NCI-H526 treated with DMSO at 0.1 percent for 48 hours (cell line): ENCODE measurements at regions not wholly inside any gene's neighbourhood (a gene's known extent, or its start where the extent isn't known, plus 50 kb on each side); places are given as distances from the start of the nearest gene placed in this dataset.
"Not testable (repeated sequence)": the region's sequence is repeated elsewhere in the genome, so short reads cannot be mapped to it uniquely, and the experiment has no call there.

ENCODE experiments used
- DNase-seq: peaks from one replicate; lab custom pipeline; 2025; lab: John Stamatoyannopoulos, UW

DNA sequence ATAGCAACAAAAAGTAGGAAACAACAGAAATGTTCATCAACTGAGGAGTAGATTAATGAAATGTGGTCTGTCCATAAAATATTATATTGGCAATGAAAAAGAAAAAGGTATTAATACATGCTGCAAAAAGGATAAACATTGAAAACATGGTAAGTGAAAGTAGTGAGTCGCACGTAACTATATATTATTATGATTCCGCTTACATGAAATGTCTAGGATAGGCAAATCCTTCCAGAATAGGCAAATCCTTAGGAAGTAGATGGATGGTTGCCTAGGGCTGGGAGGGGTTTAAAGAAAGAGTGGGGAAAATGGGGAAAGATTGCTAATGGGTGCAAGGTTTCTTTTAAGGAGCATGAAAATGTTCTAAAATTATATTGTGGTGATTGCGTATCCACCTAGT is 198.1 kb upstream of the WSB1 start:
- DNase-seq, result not testable (repeated sequence)

DNA sequence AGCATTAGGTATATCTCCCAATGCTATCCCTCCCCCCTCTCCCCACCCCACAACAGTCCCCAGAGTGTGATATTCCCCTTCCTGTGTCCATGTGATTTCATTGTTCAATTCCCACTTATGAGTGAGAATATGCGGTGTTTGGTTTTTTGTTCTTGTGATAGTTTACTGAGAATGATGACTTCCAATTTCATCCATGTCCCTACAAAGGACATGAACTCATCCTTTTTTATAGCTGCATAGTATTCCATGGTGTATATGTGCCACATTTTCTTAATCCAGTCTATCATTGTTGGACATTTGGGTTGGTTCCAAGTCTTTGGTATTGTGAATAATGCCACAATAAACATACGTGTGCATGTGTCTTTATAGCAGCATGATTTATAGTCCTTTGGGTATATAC is 194.6 kb upstream of the WSB1 start:
- not testable (repeated sequence) for DNase-seq

DNA sequence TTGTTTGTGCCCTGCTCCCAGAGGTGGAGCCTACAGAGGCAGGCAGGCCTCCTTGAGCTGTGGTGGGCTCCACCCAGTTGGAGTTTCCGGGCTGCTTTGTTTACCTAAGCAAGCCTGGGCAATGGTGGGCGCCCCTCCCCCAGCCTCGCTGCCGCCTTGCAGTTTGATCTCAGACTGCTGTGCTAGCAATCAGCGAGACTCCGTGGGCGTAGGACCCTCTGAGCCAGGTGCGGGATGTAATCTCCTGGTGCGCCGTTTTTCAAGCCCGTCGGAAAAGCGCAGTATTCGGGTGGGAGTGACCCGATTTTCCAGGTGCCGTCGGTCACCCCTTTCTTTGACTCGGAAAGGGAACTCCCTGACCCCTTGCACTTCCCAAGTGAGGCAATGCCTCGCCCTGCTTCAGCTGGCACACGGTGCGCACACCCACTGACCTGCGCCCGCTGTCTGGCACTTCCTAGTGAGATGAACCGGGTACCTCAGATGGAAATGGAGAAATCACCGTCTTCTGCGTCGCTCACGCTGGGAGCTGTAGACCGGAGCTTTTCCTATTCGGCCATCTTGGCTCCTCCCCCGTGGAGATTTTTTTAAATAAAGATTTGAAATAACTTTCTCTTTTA is 189.2 kb upstream of the WSB1 start:
- not testable (repeated sequence) for DNase-seq

DNA sequence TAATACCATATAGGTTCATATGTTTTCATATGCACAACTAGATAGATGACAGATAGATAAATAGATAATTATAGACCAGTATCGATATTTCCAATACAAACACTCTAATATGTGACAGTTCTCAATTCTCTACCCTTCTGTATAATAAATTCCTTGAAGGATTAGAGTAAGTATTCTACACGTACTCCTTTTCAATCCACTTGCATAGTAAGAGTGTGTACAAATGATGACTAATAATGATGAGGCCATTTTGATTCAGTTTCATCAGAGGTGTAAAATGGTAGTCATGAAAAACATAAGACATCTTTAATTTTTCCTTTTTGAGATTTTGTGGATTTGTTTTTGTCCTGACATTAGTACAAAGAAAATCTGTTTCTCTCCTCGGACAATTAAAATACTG is 188.3 kb upstream of the WSB1 start:
- DNase-seq, result no peak

DNA sequence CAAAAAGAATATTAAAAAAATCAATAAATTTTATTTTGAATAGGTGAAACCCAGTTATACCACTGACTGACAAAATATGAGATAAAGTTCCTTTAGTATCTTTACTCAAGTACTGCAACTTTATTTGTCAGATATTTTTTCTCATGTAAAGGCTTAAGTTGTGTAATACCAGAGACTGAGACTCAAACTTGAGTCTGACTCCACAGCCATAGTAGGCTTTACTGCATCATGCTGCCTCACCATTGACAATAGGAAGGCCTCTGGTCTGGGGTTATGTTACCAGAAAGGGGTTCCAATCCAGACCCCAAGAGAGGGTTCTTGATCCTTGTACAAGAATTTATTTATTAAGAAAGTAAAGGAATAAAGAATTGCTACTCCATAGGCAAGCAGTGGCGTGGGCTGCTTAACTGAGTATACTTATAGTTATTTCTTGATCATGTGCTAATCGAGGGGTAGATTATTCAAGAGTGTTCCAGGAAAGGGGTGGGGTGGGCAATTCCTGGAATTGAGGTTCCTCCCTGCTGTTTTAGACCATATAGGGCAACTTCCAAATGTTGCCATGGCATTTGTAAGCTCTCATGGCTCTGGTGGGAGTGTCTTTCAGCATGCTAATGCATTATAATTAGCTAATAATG is 187.4 kb upstream of the WSB1 start:
- no peak for DNase-seq

DNA sequence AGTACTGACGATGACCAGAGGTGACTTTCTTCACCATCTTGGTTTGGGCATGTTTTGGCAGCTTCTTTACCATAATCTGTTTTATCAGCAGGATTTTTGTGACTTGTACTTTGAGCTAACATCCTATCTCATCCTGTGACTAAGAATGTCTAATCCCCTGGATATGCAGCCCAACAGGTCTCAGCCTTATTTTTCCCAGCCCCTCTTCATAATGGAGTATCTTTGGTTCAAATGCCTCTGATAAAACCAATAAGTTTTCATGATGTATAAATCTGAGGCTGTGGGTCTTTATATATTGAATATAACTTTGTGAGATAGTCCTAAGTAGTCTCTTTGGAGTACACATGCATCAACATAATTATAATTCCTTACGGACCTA is 186.9 kb upstream of the WSB1 start:
- no peak for DNase-seq

DNA sequence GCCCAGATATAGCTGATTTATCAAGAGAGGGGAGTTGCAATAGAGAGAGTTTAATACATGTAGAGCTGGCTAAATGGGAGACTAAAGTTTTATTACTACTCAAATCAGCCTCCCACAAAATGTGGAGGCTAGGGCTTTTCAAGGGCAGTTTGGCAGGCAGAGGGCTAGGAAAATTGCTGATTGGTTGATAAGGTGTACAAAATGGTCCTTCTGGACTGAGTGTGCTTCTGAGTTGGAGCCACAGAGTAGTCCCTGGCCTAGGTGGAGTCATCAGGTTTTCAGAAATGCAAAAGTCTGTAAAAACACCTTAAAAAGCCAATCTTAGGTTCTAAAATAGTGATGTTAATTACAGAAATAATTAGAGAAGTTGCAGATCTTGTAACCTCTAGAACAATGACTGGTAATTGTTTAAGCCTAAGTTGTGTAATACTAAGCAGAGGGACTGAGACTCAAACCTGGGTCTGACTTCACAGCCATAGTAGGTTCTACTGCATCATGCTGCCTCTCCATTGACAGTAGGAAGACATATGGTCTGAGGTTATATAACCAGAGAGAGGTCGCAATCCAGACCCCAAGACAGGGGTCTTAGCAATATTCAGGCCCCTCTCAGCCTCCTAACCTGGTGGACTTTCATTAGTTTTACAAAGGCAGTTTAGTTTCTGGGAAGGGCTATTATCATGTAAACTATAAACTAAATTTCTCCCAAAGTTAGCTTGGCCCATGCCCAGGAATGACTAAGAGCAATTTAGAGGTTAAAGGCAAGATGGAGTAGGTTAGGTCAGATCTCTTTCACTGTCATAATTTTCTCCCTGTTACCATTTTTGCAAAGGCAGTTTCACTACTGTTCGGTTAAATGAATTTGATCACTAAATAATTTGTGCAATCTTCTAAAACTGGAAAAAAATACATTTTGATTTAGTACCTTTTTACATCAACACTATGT is 186.3 kb upstream of the WSB1 start:
- DNase-seq, result not testable (repeated sequence)

DNA sequence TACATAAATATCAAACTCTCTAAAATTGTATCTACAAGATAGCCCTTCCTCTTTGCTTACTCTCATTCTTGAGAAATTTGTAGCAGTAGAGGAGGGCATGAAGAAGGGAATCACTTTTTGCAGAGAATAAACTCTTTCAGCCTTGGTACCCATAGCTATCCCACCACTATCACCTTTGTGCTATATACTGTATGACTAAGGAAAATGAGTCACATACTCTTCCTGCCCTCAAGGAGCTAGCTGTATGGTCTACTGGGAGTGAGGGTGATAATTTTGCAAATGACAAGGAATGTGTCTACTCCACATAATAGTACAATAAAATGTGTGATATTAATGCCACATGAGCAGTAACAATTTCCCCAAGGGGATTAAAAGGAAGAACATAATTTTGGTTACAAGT is 184.6 kb upstream of the WSB1 start:
- no peak for DNase-seq

DNA sequence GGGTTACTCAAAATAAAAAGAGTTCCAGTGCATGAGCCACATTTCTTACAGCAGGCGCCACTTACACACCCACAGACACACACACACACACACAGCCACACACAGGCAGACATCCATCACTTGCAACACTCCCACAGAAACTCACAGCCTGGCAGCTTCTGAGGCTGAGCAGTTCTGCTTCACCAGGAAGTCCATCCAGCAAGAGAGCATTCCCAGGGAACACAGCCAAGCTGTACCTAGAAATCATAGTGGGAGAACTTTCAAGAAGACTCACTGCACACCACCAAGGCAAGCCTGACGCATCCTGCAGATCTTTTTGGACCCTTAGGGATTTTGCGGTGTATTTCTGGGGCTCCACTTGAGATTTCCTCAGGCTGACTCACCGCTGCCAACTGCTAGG is 140.9 kb upstream of the WSB1 start:
- no peak for DNase-seq

DNA sequence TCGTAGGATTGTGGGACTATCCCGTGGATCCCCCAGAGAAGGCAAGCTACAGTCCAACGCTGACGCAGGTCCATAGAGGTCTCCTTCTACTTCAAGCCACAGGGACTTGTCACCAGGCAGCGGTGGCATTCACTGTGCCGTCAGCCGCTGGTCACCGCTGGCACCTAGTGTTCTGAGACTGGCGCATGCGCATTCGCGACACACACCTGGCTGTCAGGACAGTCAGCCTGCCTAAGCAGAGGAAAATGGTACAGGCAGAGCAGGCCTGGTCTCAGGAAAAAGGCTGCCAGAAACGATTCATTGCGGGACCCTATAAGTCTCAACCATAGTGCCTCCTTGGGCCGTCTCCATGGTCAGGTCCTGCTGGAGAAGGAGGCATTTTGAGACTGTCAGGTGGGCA is 138.0 kb upstream of the WSB1 start:
- no peak for DNase-seq

DNA sequence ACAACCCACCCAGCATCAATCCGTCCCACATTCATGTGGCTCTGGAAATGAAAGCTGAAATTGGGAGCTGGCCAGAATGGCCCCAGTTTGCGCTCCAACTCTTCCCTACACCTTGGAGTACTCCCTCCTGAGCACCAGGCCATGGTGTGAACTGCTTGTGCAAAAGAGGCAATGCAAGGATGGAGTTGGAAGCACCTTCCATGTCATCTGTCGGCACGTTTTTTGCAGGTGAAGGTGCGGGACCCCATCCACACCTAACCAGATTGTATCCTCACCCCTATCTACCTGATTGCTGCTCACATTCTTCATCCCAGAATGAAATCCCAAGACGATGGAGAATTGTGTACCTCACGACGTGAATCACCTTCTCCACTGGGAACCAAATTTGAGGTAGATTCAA is 136.6 kb upstream of the WSB1 start:
- DNase-seq, result no peak

DNA sequence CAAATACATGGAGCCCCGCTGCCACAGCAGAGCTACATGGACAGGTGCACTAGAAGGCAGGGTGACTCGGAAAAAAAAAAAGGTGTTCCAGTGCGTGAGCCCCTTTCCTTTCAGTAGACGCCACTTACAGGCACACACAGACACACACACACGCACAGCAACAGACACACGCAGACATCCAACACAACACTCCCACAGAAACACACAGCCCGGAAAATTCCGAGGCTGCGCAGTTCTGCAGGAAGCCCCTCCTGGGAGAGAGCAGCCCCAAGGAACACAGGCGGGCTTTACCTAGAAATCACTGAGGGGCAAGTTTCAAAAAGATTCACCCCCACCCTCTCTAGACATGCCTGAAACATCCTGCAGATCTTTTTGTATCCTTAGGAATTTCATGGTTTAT is 136.0 kb upstream of the WSB1 start:
- DNase-seq, result no peak

DNA sequence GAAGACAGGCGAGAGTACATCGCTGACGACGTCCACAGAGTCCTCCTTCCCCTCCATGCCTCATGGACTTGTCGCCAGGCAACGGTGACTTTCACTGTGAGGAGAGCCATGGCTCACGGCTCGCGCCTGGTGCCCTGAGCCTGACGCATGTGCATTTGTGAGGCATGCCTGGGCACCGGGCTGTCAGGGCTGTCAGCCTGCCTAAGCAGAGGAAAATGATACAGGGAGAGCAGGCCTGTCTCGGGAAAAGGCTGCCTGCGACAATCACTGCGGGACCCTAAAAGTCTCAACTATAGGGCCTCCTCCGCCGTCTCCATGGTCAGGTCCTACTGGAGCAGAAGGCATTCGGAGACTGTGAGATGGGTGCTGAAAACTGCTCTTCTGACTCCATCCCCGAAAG is 135.5 kb upstream of the WSB1 start:
- no peak for DNase-seq

DNA sequence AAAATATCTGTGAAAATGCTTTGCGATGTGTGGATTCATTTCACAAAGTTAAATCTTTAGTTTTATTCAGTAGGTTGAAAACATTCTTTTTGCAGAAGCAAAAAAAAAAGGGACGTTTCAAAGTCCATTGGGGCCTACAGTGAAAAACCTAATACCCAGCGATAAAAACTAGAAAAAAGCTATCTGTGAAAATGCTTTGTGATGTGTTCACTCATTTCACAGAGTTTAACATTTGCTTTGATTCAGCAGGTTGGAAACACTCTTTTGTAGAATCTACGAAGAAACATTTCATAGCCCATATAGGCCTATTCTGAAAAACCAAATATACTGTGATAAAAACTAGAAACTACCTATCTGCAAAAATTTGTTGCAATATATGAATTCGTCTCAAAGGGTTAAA is 113.6 kb upstream of the WSB1 start:
- no peak for DNase-seq

DNA sequence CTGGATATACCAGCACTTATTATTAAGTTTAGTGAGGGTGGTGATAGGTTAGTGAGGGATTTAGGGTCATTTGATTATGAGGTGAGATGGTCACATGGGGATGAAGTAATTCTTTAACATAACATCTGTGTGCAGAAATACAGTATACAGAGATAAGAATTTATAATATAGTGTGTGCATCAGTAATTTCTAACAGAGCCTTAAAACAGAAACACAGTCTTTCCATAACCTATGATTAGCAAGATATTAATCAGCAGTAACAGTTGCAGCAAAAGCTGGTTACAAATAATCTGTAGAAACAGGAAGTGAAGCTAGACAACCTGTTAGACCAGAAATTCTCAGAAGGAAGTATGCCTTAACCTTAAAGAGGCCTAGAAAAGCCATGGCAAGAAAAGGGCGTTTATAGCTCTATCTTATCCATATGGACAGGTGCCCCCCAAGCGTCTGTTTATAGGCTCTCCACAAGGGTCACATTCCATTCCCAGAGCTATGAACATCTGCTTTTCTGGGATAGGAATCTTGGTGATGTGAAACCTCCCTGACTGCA is 112.5 kb upstream of the WSB1 start:
- DNase-seq, result not testable (repeated sequence)

DNA sequence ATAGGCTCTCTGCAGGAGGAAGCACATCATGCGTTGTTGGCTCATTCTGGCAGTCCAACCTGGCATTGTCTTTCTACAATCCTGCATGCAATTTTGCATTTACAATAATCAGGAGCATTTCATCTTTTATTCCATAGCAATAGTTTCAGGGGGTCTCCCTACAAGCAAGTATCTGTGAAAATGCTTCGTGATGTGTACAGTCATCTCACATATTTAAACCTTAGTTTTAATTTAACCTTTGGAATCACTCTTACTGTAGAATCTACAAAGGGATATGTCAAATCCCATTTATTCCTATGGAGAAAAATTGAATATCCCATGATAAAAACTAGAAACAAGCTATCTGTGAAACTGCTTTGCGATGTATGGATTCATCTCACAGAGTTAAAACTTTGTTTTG is 112.0 kb upstream of the WSB1 start:
- no peak for DNase-seq

DNA sequence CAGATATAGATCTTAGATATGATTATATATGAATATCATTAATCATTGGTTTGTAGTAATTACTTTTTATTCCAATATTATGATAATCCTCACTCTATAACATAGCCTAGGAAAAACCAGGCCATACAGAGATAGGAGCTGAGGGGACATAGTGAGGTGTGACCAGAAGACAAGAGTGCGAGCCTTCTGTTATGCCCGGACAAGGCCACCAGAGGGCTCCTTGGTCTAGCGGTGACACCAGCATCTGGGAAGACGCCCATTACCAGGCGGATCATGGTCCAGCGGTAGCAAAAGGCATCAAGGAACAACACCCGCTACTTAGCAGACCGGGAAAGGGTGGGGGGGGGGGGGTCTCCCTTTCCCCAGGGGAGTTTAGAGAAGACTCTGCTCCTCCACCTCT is 96.4 kb upstream of the WSB1 start:
- not testable (repeated sequence) for DNase-seq

DNA sequence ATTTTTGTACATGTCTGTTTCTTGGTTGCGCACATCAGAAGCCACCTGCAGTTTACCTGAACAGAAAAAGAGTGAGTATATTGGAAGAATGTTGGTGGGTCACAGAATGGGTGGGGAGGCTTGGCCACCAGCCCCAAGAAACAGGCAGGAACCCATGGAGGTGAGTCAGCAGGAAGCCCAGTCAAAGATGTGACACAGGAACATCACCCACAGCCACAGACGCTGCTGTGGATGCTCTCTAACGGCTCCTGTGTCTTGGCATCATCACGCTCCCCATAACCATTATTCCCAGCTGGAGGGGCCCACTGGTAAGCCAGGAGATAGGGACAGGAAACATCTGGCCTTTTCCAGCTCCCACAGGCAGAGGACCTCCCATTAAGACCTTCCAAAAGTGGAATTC is 94.0 kb upstream of the WSB1 start:
- DNase-seq, result no peak

DNA sequence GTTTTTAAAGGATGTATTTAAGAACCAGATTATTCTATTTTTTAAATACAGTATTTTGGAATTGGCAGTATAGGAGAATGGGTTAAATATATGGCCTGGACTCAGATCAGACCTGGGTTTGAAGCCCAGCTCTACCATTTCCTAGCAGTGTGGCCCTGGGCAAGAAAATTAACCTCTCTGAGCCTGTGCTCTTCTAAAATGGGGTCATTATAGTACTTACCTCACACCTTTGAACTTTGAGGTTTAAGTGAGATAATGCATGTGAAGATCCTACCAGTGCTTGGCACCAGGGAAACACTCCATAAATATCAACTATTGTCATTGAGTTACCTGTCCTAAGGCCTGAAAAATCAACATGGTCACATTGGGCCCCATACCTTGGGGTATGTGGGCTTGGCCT is 93.4 kb upstream of the WSB1 start:
- no peak for DNase-seq

DNA sequence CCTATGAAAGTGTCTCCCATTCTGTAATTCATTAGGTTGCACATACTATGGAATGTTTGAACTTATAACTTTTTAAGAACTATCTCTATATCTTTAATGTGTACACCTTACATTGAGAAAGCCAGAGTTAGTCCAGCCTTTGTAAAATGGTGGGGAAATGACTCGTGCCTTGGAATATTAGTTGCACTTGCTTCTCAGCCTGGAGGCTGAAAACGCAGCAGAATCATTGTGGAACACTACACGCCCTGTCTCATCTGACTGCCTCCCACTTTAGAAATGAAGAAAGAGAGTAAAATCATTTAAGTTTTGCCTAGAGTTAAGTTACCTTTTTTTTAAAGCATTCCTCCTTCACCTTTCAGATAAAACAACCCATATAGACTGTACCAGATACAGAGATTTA is 90.7 kb upstream of the WSB1 start:
- DNase-seq, result no peak

DNA sequence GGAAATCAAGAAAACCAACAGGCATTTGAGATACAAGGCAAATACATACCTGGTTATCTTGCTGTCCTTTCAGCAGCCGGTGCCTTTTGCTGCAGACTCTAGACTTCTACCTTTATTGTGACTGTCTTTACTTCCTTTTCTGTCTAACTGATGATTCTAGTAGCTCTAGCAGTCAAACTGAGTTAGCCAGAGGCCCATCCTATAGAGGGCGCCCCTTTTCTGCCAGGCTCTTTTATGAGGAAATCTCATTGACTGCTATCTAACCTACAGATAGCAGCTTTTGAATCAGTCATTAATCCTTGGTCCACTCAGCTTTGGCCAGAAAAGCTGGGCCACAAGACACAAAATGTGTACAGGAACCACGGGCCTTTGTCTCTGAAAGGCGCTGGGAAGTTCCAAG is 87.5 kb upstream of the WSB1 start:
- DNase-seq, result peak; percentile 14

DNA sequence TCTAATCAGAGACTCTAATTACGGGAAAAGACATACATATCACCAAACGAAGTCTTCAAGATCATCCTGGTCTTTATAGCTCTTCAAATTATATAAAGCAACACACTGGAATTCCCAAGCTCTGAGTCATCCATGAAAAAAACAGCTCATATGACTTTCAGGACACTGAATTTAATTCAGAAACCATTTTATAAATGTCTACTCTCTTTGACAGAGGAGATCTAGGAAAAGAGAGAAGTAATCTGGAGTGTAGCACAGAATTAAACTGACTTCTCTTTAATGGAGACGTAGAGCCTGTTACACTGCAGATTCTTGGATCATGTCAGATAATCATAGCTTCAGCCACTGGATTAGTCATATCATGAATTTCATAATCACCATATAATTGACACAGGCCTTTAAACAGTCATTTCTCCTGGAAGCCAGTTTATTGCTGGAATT is 86.8 kb upstream of the WSB1 start:
- DNase-seq, result no peak

DNA sequence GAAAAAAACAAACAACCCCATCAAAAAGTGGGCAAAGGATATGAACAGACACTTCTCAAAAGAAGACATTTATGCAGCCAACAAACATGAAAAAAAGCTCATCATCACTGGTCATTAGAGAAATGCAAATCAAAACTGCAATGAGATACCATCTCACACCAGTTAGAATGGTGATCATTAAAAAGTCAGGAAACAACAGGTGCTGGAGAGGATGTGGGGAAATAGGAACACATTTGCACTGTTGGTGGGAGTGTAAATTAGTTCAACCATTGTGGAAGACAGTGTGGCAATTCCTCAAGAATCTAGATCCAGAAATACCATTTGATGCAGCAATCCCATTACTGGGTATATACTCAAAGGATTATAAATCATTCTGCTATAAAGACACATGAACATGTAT is 85.5 kb upstream of the WSB1 start:
- DNase-seq, result not testable (repeated sequence)
